ENCODE measurements at regions not wholly inside any gene's neighbourhood (a gene's known extent, or its start where the extent isn't known, plus 50 kb on each side); places are given as distances from the start of the nearest gene placed in this dataset.
A peak's percentile ranks its signal among the peaks of the same experiment; 100 is the strongest.

DNA sequence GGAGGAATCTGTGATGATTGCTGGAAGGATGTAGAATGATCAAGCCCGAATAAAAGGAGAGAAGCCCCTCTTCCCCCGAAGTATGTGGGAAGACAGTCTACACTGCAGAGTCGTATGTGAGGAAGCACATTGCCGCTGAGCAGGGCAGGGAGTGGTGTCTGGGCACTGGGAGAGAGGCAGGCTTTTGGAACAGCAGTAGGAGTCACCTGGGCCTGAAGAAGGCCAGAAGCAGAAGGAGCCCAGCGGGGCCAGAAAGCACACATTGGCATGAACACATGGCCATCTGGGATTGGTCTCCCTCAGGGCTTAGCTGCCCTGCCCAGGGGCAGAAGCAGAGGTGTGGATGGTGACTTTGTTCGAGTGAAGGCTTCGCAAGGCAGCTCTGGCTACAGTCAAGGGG lies 162.8 kb downstream of the ERCC6L2 start:
- no peak for DNase-seq (ENCODE audit: low read depth)

DNA sequence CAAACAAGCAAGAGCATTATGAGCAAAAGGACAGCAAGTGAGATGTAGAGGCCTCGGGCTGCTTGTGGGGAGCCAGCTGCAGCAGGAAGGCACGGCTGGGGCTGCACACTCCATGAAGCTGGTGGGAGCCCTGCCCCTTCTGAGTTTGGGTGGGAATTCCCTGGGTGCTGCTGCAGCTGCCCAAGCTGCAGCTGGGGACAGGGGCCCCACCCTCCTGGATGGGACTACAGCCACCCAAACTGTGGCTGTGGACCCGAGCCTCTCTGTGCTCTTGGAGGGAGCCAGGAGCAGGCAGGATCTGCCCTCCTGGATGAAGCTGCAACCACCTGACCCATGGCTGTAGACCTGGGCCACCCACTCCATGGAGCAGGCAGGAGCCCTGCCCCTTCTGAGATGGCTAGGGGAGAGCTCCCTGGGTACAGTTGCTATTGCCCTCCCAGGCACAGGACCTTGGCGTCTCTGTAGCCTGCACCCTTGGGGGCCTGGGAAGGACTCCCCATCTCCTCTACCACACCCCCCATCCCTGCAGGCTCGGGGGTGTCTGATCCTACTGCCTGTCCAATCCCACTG lies 159.1 kb downstream of the ERCC6L2 start:
- no peak for DNase-seq (ENCODE audit: low read depth)

DNA sequence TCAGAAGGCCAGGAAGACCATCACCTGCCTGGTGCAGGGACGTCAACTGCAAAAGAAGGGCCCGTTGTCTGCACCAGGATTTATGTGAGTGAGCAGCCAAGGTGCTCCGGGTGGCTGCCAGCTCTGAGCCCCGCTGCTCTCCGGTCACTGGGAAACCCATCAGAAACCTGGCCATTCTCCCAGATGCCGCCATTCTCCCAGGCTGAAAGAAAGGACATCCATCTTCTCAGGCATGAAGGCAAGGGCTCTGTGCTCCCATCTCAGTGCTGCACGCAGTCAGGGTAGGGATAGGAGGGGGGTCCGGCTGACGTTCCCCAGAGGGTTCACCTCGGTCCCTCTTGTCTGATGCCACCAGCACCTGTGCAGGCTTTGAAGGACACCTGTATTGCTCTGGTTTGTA lies 158.4 kb downstream of the ERCC6L2 start:
- DNase-seq (ENCODE audit: low read depth), result no peak

DNA sequence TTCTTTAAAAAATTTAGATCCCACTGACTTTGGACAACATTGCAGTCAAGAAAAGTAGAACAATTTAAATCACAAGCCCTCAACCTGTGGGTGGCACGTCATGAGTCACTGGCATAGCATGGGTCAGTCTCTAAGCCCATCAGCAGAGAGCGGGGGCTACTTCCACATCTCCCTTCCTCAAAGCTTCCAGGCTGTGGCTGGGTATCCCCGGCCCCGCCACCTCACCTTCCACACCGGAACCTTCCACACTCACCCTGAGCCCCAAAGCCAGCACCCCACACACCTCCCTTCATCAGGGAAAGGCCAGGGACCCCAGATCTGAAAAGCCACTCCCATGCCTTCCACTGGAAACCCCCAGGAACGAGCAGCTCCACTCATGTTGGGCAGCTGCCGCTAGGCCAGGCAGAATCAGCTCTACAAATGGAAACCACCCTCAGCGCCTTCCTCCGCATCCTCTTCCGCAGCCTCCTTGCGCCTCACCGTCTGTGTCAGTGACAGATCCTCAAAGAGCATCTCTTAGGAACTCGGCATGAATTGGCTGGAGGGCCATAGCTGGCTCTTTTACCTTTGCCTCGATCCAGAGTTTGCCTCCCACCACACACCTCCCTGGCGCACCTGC lies 156.5 kb downstream of the ERCC6L2 start:
- DNase-seq (ENCODE audit: low read depth), result no peak

DNA sequence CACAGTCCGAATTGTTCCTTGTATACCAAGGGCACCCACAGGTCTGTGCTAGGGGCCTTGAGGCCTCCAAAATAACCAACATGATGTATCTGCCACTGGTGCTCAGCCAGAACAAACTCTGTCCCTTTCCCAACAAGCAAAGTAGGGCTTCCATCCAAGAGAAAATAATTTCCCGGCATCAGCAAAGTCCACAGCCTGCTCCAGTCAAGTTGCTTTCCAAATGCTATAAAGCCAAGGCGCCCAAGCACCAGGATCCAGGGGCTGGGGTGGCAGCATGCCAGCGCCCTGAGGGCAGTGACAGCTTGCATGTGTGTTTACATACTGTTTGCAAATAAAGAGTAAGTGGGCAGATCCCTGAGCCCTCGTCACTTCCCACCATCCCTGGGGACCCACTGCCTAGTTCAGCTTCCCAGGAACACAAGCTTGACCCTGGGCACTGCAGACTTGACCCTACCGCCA lies 155.9 kb downstream of the ERCC6L2 start:
- DNase-seq (ENCODE audit: low read depth), result no peak

DNA sequence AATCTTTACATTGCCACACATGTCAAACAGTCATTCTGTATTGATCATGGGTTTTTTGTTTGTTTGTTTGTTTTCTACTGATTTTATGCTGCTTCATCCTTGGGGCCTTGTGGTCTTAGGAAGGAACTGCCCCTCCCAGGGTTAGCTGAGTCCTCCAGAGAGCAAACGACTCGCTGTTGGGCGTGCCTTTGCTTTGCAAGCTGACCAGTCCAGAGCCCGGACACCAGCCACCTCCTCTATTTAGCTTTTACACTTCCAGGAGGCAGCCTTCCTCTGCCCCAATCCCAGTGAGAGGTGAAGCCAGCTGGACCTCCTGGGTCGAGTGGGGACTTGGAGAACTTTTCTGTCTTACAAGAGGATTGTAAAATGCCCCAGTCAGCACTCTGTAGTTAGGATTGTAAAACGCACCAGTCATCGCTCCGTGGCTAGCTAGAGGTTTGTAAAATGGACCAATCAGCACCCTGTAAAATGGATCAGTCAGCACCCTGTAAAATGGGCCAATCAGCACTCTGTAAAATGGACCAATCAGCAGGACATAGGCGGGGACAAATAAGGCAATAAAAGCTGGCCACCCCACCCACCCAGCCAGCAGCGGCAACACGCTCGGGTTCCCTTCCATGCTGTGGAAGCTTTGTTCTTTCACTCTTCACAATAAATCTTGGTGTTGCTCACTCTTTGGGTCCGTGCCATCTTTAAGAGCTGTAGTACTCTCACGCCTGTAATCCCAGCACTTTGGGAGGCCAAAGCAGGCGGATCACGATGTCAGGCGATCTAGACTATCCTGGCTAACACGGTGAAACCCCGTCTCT lies 154.4 kb downstream of the ERCC6L2 start:
- no peak for DNase-seq (ENCODE audit: low read depth)

DNA sequence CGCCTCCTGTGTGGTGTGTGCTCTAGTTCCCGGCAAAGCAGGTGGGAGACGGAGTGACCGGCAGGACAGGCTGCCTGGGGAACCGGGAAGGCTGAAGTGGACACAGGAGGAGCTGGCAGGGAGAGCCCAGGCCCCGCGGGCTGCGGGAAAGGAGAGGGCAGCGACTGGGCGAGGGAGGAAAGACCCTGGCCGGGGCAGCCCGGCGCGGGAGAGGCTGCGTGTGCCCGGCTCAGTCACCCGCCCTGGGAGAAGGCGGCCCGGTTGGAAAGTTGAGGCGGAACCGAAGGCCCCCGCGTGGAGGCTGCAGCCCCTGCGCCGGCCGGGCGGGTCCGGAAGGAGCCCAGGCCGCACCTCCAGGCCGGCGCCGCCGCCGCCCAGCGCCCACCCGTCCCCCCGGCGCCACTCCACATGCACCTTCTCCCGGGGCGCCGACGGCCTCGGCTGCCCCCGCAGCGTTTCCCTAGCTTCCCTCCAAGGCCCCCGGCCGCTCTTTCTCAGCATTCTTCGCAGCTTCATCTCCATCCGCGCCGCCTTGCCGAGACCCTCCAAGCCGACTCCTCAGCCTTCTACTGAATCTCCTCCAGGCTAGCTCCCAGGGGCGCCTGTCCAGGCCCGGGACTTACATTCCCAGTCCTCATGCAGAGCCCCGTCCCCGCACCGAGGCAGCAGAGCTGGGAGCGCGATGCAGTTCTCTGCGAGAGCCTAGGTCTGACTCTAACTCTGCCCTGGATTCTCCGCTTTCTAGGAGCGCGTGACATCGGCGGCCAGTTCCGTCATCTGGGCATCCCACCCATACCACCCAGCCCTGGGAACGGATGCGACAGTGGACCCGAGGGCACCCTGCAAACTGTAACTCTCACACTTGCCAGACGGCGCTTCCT lies 152.0 kb downstream of the ERCC6L2 start:
- no peak for DNase-seq (ENCODE audit: low read depth)

DNA sequence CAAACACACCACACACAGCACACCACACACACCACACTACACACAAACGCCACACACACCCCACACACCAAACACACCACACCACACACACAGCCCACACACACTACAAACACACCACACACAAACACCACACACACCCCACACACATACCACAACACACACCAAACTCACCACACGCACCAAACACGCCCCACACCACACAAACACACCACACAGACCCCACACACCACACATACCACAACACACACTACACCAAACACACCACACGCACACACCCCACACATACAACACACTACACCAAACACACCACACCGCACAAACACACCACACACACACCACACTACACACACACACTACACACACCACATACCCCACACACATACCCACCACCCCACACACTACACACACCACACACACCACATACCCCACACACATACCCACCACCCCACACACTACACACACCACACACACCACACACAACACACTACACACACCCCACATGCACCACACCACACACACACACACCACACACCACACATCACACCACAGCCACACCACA lies 151.2 kb downstream of the ERCC6L2 start:
- no peak for DNase-seq (ENCODE audit: low read depth)

DNA sequence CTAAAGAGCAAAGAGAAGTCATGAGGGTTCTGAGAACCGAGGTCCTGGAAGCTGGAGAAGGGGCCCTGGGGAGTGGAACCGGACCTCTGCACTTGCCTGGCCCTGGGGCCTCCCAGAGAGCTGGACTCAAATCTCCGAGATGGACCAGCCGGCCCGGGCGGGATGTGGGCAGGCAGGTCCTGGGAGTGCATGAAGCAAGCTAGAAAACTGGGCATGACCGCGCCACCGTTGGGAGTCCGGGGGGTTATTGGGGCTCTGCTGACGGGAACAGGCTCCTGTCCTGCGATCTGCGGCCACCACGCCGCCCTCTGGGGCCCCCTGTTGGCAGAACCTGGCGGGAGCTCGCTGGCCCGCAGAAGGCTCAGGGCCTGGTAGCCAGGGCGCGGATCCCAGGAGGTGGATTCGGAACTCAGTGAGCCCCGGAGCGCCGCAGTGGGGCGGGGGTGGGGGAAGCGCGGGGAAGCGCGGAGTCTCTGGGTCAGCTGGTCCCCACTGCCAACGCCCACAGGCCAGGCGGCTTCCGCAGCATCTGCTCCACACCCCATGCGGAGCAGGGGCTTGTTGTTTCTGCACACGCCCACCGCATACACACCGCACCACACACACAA lies 150.6 kb downstream of the ERCC6L2 start:
- DNase-seq (ENCODE audit: low read depth), result no peak

DNA sequence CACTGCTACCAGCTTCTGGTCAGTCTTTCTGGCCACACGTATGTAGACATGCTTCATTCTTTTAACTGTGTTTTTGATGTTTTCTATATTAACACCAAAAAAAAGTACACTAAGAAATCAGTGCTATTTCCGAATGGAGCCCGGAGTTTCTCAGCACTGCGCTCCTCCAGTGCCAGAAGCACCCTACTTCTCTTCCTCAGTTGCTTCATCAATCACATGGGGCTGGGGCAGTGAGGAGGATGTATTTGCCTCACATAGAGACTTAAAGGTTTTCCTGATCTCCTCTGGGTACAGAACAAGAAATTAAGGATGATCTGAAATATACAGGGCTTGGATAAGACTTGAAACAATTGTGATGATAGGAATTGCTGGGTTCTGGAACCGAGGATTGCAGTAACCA lies 148.0 kb downstream of the ERCC6L2 start:
- no peak for DNase-seq (ENCODE audit: low read depth)

DNA sequence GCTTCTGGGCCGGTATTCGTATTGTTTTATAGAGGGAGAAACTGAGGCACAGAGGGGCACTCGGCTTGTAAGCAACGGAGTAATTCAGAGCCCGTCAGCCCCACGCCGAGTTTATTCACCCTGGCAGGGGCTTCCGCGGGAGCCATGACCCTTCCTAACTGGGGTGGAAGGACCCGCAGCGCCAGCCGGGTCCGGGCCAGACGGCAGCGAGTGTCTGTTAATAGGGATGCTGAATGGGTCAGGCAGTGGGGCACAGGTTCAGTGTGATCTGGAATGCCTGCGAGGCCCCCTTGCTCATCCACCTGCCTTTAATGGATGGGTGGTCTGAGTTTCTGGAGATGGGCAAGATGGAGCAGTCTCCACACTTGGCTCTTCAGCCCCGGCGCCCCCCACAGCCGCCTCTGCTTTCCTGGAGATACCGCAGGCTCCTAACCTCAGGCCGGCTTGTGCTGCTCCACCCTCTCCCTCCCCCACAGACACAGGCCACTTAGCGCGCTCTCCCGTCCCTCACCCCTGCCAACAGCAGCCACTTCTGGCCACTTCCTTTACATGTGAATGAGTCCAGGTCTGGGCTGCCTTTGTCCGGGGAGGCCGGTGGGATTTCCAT lies 147.1 kb downstream of the ERCC6L2 start:
- peak; percentile 13 for DNase-seq (ENCODE audit: low read depth)

DNA sequence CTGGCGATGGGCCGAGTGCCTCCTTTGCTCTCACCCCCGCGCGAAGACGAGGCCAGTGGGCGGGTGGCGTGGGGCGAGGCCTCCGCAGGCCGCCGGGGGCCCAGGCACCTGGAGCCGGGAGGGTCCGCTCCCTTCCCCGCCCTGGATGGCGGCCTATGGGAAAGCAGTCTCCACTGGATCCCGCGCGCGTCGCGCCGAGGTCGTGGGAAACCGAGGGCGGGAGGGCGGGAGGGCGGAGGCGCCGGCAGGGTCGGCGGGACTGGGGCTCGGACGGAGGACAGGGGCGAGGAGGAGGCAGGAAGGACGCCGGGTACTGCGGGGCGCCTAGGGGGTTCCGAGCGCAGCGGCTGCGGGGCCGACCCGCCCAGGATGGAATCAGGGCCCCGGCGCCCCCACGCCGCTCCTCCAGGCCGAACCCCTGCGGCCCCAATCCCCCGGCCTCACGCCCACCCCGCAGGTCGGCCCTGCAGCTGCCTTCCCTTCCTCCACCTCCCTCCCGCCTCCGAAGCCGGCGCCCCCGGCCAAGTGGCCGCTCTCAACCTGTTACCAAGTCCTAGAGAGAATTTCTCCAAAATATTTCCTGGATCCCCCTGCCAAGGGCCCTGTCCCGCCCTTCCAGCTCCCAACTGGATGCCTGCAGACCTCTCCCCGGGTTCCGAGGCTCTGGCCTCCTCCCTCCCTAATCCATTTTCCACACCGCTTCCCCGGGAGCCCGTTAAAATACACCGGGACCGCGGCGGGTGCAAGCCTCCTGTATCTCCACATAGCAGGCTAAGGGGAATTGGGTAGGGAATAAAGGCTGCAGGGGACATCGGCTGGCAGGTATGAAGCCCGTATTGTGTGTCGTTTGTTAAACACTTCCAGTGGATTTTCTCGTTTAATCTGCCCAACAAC lies 146.3 kb downstream of the ERCC6L2 start:
- DNase-seq (ENCODE audit: low read depth), result no peak

DNA sequence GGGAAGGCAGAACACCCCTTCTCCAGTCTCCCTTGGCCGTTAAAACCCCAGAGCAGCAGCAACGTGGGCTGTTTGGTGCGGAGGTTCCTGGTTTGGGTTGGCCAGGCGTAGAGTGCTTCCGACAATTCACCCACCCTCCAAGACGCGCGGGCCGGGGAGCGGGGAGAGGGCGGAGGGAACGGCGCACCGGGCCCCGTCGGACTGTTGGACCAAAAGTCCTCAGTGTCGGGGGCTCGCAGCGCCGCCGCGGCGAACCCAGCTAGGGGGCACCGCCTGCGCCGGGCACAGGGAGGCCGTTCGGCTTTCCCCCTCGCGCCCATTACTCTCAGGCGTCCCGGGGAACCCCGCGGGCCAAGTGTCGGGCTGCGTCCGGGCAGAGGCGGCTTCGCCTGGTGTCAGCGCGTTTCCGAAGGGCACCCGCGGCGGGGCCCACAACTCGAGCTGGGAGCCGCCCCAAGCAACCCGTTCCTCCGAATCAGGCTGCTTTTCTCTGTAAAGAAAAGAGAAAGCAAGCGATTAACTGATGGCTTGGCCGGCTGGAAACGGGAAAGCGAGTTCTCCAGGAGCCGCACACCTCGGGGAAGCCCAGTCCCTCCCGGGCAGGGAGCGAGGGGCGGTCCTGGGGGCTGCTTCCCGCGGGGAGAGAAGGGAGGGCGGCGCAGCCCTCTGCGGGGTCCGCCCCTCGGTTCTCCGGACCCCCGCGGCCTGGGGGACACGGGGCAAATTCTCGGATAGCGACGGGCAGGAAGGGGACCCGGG lies 145.5 kb downstream of the ERCC6L2 start:
- peak; percentile 46 for DNase-seq (ENCODE audit: low read depth)

DNA sequence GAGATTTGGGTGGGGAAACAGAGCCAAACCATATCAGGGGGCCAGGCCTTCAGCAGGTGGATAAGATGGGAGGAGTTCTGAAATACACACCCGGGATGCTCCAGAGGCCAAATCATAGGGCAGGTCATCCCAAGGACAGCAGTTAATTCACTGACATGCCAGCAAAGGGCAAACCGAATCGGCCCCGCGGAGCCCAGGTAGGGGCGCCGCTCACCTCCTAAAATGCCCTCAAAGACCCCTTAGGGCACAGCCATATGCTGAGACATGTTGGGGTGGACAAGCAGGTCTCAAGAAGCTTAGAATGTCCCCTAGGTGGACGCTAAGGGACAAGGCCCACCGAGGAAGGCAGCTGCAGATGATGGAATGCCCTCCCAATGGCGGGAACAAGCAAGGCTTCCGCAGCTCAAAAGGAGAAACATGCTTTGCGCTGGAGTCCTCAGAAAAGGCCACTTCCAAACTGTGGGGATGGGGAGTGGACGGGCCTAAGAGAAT lies 144.9 kb downstream of the ERCC6L2 start:
- DNase-seq (ENCODE audit: low read depth), result no peak

Measured in activated gamma-delta T cell treated with anti-CD3 and anti-CD28 coated beads, Interleukin-2, amount 50 U/mL, for 16 hours (primary cell).